ENCODE measurements at regions not wholly inside any gene's neighbourhood (a gene's known extent, or its start where the extent isn't known, plus 50 kb on each side); places are given as distances from the start of the nearest gene placed in this dataset.
A peak's percentile ranks its signal among the peaks of the same experiment; 100 is the strongest.

- Histone ChIP-seq H4K91ac (ENCODE audit: insufficient read depth, low read depth, low read length) (no peak overlapping the region), H3K14ac (replicated peaks; ENCODE audit: low read depth, low read length) (no peak overlapping the region), H3K4me1 (ENCODE audit: control insufficient read depth, insufficient read depth, low read length) (0 out of 2 replicates have a peak, but pooled peaks cover 1% of the 10 kb centered on the region), H3K4me2 (ENCODE audit: low read depth, low read length) (no peak overlapping the region), H2BK120ac (ENCODE audit: low read depth, low read length) (no peak overlapping the region), H2BK15ac (ENCODE audit: low read depth, low read length) (no peak overlapping the region), H4K8ac (ENCODE audit: low read depth in 2 of 2, low read length in 2 of 2) (no peak overlapping the region), H3K79me1 (ENCODE audit: low read depth in 1 of 2, low read length in 2 of 2) (no peaks in the 10 kb centered on the region), H3K4me3 (ENCODE audit: insufficient read depth, low read depth, low read length) (no peak overlapping the region), H3K9me1 (ENCODE audit: insufficient read depth, low read length) (no peaks in the 10 kb centered on the region), H3K18ac (ENCODE audit: low read depth, low read length) (no peak overlapping the region), H3K4ac (ENCODE audit: low read depth, low read length) (no peak overlapping the region), H2AK5ac (ENCODE audit: low read depth, low read length) (no peak overlapping the region), H4K5ac (ENCODE audit: low read depth, low read length) (no peak overlapping the region), H3K36me3 (ENCODE audit: control insufficient read depth, insufficient read depth, low read length) (no peaks in the 10 kb centered on the region), H3K23ac (ENCODE audit: low read depth, low read length) (no peak overlapping the region), H2BK5ac (ENCODE audit: low read depth, low read length, poor library complexity, severe bottlenecking) (no peak overlapping the region), H3K9me3 (ENCODE audit: control insufficient read depth, insufficient read depth, low read length) (no peaks in the 10 kb centered on the region), H2AFZ (replicated peaks; ENCODE audit: low read length, poor library complexity) (no peak overlapping the region), H3K9ac (ENCODE audit: low read depth, low read length) (no peak overlapping the region), H3K27ac (ENCODE audit: insufficient read depth, low read length) (no peak overlapping the region), H3K27me3 (ENCODE audit: control insufficient read depth, insufficient read depth, low read length) (no peaks in the 10 kb centered on the region; the same call in 1 of the 2 replicates), H2BK20ac (ENCODE audit: low read depth, low read length) (no peak overlapping the region), H2AK9ac (replicated peaks; ENCODE audit: low read depth, low read length, poor library complexity) (no peak overlapping the region), H3K56ac (ENCODE audit: extremely low read depth, insufficient read depth, low read length) (no peak overlapping the region), H4K20me1 (ENCODE audit: insufficient read depth, low read length) (no peaks in the 10 kb centered on the region)
- DNase-seq: peak; percentile 85
- intact Hi-C loops (cut with micrococcal nuclease) (no loop called here), dilution Hi-C loops (cut with HindIII; ENCODE audit: low sequenced_read_pairs, unreplicated experiment) (no loop called here), in situ Hi-C loops (cut with MboI; ENCODE audit: low sequenced_read_pairs) (no loop called here)
- peak; percentile 69 for ATAC-seq (ENCODE audit: low read depth)
- POLR2A ChIA-PET (ENCODE audit: unreplicated experiment): no interaction called here
- CTCF ChIA-PET: interaction anchor here (0.6 kb wide), 1 partner anchor 1818 kb away, joined by 3 read pairs; no protein-coding TSS in a partner anchor
- no TSS peak for BruUV-seq (replicated peaks)
- TF ChIP-seq CEBPB (IDR thresholded peaks at IDR 0.05; ENCODE audit: low read depth, low read length) (peak; percentile 3; the same call in 1 of the 2 replicates), FOS (IDR thresholded peaks at IDR 0.05; ENCODE audit: low read depth, low read length) (0 out of 2 replicates have a peak, but pooled peaks have one; percentile 24), RCOR1 (IDR thresholded peaks at IDR 0.05; ENCODE audit: insufficient replicate concordance, low read length) (no peak), MXI1 (IDR thresholded peaks at IDR 0.05; ENCODE audit: borderline replicate concordance, low read depth, low read length) (no peak)
- no CpG with 5 or more reads among the region's 13 CpGs for WGBS, 2 experiments (ENCODE audit: extremely low coverage in 2 of 2, insufficient read length in 1 of 2)
Measured at GRCh38 chr7:29622335-29623265, 59.0 kb downstream of the PRR15 start.
